ENCODE measurements at regions not wholly inside any gene's neighbourhood (a gene's known extent, or its start where the extent isn't known, plus 50 kb on each side); places are given as distances from the start of the nearest gene placed in this dataset.

- no peak for TF ChIP-seq CTCF (IDR thresholded peaks at IDR 0.05; ENCODE audit: poor library complexity)
- no peak for TF ChIP-seq EZH2 (IDR thresholded peaks at IDR 0.05; ENCODE audit: borderline replicate concordance)
- no peak for TF ChIP-seq EZH2phosphoT487 (IDR thresholded peaks at IDR 0.05; ENCODE audit: low read depth, severe bottlenecking, unreplicated experiment)
Measured at GRCh38 chr2:217008794-217009193, 148.9 kb upstream of the TNP1 start.
